ENCODE measurements at regions not wholly inside any gene's neighbourhood (a gene's known extent, or its start where the extent isn't known, plus 50 kb on each side); places are given as distances from the start of the nearest gene placed in this dataset.

- POLR2A ChIA-PET = no interaction called here
- Histone ChIP-seq H3K36me3 (ENCODE audit: control insufficient read depth, insufficient read depth, low read length) (no peaks in the 10 kb centered on the region), H3K4me3 (ENCODE audit: low read depth, low read length) (no peak overlapping the region), H3K27me3 (ENCODE audit: control insufficient read depth, insufficient read depth, low read length) (no peaks in the 10 kb centered on the region)
- DNase-seq (ENCODE audit: low read depth) = no peak
- TF ChIP-seq CTCF (IDR thresholded peaks at IDR 0.05; ENCODE audit: insufficient read depth, low read depth, low read length) = no peak
- CTCF ChIA-PET = interaction anchor here (0.7 to 1.3 kb wide), 2 partner anchors 18 to 307 kb away, joined by 3 read pairs; no protein-coding TSS in a partner anchor
These were observed 579.2 kb upstream of the PKN2 start for GRCh38 chr1:88104886-88105285.

GRCh38 chr1:88111816-88112215, 572.3 kb upstream of the PKN2 start:
- ChIA-PET CTCF (no interaction called here), POLR2A (no interaction called here)
- no peak for TF ChIP-seq CTCF (IDR thresholded peaks at IDR 0.05; ENCODE audit: insufficient read depth, low read depth, low read length)
- DNase-seq (ENCODE audit: low read depth) = no peak
- H3K36me3 ChIP-seq (ENCODE audit: control insufficient read depth, insufficient read depth, low read length) = no peaks in the 10 kb centered on the region
- no peaks in the 10 kb centered on the region for H3K27me3 ChIP-seq (ENCODE audit: control insufficient read depth, insufficient read depth, low read length)
- no peak overlapping the region for H3K4me3 ChIP-seq (ENCODE audit: low read depth, low read length)

- POLR2A ChIA-PET = no interaction called here
- no peaks in the 10 kb centered on the region for H3K27me3 ChIP-seq (ENCODE audit: control insufficient read depth, insufficient read depth, low read length)
- CTCF ChIA-PET = interaction anchor here (1.0 kb wide), 1 partner anchor 12 kb away, joined by 3 read pairs; no protein-coding TSS in a partner anchor
- no peak for DNase-seq (ENCODE audit: low read depth)
- no peak for TF ChIP-seq CTCF (IDR thresholded peaks at IDR 0.05; ENCODE audit: insufficient read depth, low read depth, low read length)
- no peak overlapping the region for H3K4me3 ChIP-seq (ENCODE audit: low read depth, low read length)
- H3K36me3 ChIP-seq (ENCODE audit: control insufficient read depth, insufficient read depth, low read length) = no peaks in the 10 kb centered on the region
These were observed 566.5 kb upstream of the PKN2 start for GRCh38 chr1:88117597-88117996.

- Histone ChIP-seq H3K27me3 (ENCODE audit: control insufficient read depth, insufficient read depth, low read length) (no peaks in the 10 kb centered on the region), H3K4me3 (ENCODE audit: low read depth, low read length) (no peak overlapping the region), H3K36me3 (ENCODE audit: control insufficient read depth, insufficient read depth, low read length) (no peaks in the 10 kb centered on the region)
- TF ChIP-seq CTCF (IDR thresholded peaks at IDR 0.05; ENCODE audit: insufficient read depth, low read depth, low read length) = no peak
- POLR2A ChIA-PET = no interaction called here
- CTCF ChIA-PET = interaction anchor here (1.0 kb wide), 1 partner anchor 13 kb away, joined by 3 read pairs; no protein-coding TSS in a partner anchor
- DNase-seq (ENCODE audit: low read depth) = no peak
These were observed 565.8 kb upstream of the PKN2 start for GRCh38 chr1:88118176-88118845.

GRCh38 chr1:88124614-88125013, 559.5 kb upstream of the PKN2 start:
- POLR2A ChIA-PET = no interaction called here
- no peaks in the 10 kb centered on the region for H3K27me3 ChIP-seq (ENCODE audit: control insufficient read depth, insufficient read depth, low read length)
- CTCF ChIA-PET = no interaction called here
- TF ChIP-seq CTCF (IDR thresholded peaks at IDR 0.05; ENCODE audit: insufficient read depth, low read depth, low read length) = no peak
- no peaks in the 10 kb centered on the region for H3K36me3 ChIP-seq (ENCODE audit: control insufficient read depth, insufficient read depth, low read length)
- H3K4me3 ChIP-seq (ENCODE audit: low read depth, low read length) = no peak overlapping the region
- DNase-seq (ENCODE audit: low read depth) = no peak
